H1 (cell line): ENCODE measurements at regions not wholly inside any gene's neighbourhood (a gene's known extent, or its start where the extent isn't known, plus 50 kb on each side); places are given as distances from the start of the nearest gene placed in this dataset.

ENCODE experiments used
- POLR2AphosphoS5 ChIP-seq: IDR thresholded peaks from 2 replicates; pipeline ENCODE4 v1.6.1; 2011; ENCODE audit warnings: low read depth, low read length
- SP4 ChIP-seq: IDR thresholded peaks from 2 replicates; pipeline ENCODE4 v1.6.1; 2012; ENCODE audit warnings: low read length, inconsistent platforms
- ZNF274 ChIP-seq: IDR thresholded peaks from 2 replicates; pipeline ENCODE4 v1.7.0; 2012; ENCODE audit warnings: low read length, borderline replicate concordance; ENCODE audit errors: extremely low read depth
- TF ChIP-seq, protein P1 (sequence below): fragments of 300-600 bp; sonication (generic); IDR thresholded peaks from 2 replicates; pipeline ENCODE4 v1.7.1; 2012; ENCODE audit warnings: low read length, moderate library complexity, mild to moderate bottlenecking, inconsistent platforms; ENCODE audit not compliant: insufficient replicate concordance

DNA sequence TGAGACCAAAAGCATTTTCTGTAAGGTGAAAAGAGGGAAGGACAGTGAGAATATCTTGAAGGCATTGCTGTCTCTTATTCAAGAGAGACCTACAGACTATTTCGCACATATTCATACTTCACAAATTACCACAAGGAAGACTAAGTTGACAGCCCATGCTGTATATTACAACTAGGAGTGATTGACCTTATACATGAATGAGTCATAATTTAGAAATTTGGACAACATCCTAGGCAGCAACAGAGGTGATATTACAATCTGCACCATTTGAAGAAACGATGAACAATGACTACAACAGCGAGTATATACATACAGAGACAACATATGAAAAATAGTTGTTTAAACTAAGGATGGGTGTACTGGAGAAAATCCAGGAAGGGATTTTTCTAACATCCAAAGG, 971.7 kb downstream of the CDH11 start (continued):
- TF ChIP-seq, protein P1, sequence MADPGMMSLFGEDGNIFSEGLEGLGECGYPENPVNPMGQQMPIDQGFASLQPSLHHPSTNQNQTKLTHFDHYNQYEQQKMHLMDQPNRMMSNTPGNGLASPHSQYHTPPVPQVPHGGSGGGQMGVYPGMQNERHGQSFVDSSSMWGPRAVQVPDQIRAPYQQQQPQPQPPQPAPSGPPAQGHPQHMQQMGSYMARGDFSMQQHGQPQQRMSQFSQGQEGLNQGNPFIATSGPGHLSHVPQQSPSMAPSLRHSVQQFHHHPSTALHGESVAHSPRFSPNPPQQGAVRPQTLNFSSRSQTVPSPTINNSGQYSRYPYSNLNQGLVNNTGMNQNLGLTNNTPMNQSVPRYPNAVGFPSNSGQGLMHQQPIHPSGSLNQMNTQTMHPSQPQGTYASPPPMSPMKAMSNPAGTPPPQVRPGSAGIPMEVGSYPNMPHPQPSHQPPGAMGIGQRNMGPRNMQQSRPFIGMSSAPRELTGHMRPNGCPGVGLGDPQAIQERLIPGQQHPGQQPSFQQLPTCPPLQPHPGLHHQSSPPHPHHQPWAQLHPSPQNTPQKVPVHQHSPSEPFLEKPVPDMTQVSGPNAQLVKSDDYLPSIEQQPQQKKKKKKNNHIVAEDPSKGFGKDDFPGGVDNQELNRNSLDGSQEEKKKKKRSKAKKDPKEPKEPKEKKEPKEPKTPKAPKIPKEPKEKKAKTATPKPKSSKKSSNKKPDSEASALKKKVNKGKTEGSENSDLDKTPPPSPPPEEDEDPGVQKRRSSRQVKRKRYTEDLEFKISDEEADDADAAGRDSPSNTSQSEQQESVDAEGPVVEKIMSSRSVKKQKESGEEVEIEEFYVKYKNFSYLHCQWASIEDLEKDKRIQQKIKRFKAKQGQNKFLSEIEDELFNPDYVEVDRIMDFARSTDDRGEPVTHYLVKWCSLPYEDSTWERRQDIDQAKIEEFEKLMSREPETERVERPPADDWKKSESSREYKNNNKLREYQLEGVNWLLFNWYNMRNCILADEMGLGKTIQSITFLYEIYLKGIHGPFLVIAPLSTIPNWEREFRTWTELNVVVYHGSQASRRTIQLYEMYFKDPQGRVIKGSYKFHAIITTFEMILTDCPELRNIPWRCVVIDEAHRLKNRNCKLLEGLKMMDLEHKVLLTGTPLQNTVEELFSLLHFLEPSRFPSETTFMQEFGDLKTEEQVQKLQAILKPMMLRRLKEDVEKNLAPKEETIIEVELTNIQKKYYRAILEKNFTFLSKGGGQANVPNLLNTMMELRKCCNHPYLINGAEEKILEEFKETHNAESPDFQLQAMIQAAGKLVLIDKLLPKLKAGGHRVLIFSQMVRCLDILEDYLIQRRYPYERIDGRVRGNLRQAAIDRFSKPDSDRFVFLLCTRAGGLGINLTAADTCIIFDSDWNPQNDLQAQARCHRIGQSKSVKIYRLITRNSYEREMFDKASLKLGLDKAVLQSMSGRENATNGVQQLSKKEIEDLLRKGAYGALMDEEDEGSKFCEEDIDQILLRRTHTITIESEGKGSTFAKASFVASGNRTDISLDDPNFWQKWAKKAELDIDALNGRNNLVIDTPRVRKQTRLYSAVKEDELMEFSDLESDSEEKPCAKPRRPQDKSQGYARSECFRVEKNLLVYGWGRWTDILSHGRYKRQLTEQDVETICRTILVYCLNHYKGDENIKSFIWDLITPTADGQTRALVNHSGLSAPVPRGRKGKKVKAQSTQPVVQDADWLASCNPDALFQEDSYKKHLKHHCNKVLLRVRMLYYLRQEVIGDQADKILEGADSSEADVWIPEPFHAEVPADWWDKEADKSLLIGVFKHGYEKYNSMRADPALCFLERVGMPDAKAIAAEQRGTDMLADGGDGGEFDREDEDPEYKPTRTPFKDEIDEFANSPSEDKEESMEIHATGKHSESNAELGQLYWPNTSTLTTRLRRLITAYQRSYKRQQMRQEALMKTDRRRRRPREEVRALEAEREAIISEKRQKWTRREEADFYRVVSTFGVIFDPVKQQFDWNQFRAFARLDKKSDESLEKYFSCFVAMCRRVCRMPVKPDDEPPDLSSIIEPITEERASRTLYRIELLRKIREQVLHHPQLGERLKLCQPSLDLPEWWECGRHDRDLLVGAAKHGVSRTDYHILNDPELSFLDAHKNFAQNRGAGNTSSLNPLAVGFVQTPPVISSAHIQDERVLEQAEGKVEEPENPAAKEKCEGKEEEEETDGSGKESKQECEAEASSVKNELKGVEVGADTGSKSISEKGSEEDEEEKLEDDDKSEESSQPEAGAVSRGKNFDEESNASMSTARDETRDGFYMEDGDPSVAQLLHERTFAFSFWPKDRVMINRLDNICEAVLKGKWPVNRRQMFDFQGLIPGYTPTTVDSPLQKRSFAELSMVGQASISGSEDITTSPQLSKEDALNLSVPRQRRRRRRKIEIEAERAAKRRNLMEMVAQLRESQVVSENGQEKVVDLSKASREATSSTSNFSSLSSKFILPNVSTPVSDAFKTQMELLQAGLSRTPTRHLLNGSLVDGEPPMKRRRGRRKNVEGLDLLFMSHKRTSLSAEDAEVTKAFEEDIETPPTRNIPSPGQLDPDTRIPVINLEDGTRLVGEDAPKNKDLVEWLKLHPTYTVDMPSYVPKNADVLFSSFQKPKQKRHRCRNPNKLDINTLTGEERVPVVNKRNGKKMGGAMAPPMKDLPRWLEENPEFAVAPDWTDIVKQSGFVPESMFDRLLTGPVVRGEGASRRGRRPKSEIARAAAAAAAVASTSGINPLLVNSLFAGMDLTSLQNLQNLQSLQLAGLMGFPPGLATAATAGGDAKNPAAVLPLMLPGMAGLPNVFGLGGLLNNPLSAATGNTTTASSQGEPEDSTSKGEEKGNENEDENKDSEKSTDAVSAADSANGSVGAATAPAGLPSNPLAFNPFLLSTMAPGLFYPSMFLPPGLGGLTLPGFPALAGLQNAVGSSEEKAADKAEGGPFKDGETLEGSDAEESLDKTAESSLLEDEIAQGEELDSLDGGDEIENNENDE, result no peak
- no peak for TF ChIP-seq SP4
- TF ChIP-seq ZNF274, result no peak
- TF ChIP-seq POLR2AphosphoS5, result no peak
